ENCODE measurements at regions not wholly inside any gene's neighbourhood (a gene's known extent, or its start where the extent isn't known, plus 50 kb on each side); places are given as distances from the start of the nearest gene placed in this dataset.
A peak's percentile ranks its signal among the peaks of the same experiment; 100 is the strongest.

DNA sequence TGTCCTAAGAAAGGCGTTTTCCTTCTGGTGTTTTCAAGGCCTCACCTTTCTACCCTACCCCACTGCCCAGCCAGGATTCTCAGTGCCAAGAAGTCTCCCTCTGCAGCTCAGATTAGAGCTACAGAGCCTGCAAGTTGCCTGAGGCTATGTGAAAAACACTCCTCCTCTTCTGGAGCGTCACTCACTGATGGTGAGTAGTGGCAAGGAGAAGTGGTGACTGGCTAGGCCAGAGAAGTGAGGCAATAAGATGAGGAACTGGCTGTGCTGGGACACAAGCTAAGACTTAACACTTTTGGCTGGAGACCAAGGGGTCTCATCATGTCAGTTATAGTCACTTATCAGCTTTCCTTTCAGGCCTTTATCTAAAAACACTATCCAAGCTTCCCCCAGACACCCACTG is 86.7 kb upstream of the PRKAR2B start:
- no peak for DNase-seq

DNA sequence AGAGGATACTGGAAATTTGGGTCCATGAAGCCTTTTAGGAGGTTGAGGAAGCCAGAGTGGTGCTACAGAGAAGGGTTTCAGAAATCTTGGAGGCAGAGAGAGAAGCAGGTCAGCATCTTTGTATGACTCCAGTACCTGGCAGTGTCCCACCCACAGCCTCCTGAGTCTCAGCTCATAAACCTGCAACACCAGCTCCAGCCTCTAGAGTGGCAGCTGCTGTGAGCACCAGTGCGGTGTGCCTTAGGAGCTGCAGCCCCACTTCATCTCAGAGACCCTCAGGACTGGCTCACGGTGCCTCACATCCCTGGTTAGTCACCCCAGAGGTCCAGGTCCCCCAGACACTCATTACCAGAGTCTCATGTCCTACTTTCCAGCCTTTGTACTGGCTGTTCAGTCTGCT is 84.8 kb upstream of the PRKAR2B start:
- DNase-seq = no peak

DNA sequence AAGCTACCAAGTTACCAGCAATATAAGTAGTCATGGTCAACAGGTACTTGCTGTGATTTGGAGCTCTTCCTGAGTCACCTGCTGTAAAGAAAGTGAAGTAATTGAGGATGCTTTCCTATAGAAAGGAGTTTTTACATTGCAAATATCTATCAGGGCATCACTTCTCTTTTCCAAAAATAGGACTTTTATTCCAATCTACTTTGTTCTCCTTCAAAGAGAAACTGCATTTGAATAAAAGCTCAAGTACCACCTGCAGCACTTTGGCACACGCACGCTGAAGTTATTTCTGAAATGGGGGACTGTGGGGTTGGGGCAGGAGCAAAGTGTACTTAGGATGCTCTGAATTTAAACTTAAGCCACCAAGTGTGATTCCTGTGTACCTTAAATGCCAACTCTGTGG is 81.8 kb upstream of the PRKAR2B start:
- no peak for DNase-seq

DNA sequence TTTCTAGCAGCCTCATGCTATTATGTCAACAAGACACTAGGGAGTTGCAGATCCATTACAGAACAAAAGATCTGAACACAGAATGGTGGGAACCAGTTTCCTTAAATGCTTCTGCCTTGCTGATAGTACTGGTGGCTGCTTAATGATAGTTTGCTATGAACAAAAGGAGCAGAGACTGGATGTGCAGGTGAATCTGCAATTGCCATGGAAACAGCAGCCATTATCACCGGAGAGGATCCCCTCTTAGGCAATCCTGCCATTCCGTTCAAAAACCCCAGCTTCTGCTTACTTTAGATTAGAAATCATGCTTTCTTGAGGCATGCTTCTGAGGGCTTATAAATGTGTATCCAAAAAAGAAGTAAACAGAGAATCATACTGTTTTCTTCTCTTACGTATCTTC is 80.0 kb upstream of the PRKAR2B start:
- no peak for DNase-seq

DNA sequence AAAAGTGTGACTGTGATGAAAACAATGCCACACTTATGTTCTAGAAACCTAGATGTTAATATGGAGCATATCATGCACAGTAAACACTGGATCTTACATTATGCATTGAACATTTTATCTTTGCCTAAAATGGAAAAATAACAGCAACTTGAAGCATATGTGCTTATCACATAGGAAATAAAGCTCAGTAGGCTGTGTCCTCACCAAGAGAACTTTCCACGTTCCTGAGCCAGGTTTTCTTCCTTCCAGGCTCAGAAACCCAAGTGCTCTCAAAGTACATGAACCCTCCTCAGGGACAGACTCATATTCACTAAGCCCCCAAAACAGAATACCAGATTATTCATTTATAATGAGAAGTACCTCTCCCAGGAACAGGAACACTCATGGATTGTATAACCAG is 79.4 kb upstream of the PRKAR2B start:
- peak; percentile 61 for DNase-seq

DNA sequence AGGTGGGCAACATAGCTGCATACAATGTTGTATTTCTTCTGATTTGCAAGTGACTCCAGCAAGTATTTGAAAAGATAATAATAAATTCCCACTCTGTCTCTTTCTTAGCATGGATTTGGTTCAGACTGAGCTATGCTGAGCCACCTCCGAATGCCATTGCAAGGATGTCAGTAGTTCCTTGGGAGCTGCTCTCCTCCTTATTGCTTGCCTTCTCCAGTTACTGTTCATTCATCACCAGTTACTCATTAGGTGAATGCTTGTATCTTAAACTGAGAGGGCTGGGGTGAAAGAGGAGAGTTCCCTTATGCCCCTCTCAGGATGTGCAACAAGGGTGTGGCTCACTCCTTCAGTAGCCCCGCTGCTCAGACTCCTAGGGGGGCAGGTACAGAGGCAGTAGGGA is 78.4 kb upstream of the PRKAR2B start:
- no peak for DNase-seq

DNA sequence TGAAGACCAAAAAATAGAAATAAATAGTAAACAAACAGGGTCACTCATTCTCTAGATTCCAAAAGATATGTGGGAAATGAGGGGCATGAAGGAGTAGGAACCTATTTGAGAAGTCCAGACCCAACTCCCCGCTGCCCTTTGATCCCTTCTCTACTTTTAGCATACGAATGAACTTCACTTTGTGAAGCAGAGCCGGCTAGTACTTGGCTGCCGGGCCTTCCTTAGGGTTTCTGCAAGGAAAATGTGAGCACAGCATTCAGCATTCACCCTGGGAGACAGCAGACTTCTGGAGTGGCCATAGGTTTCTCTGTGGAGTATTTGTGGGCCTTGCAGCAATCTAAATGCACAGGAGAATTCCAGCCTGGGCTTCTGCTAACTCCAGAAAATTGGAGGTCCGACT is 76.3 kb upstream of the PRKAR2B start:
- no peak for DNase-seq

DNA sequence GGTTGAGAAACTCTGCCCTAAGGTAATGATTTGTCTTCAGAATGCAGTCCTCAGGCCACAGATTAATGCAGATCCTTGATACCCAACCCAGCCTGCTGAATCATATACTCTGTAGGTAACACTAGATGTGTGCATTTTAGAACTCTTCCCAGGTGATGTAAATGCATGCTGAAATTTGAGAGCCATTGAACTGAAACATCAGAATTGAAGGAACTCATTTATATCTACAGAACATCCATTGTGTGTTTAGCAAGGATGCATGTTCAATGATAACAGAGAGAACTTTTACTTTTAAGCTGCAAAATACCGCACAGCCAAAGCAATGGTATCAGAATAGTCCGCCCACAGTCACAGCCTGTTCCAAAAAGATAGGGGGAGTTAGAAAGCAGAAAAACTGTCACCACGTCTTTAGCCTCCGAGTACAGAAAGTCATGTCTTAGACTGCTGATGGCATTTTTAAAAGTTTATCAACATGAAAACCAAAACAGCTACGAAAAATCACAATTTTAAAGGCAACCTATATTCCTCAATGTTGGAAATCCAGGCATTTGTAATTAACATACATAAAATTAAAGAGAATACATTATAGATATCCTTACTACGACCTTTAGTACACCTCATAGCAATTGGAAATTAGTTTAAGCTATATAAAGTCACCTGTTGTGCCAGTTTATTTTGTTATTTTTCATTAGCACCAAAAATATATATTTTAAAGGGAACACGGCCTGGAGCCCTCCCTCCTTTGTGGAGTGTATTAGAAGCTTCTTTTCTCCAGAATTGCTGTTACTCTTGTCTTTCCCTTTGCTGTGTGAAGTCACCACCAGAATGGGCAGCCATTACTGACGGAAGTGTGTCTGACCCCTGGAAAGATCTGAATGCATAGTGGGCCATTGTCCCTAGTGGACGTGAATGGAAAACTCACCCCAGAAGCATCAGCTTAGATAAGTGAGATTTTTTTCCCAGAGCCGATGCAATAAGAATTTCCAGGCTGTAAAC is 65.8 kb upstream of the PRKAR2B start:
- no peak for DNase-seq

DNA sequence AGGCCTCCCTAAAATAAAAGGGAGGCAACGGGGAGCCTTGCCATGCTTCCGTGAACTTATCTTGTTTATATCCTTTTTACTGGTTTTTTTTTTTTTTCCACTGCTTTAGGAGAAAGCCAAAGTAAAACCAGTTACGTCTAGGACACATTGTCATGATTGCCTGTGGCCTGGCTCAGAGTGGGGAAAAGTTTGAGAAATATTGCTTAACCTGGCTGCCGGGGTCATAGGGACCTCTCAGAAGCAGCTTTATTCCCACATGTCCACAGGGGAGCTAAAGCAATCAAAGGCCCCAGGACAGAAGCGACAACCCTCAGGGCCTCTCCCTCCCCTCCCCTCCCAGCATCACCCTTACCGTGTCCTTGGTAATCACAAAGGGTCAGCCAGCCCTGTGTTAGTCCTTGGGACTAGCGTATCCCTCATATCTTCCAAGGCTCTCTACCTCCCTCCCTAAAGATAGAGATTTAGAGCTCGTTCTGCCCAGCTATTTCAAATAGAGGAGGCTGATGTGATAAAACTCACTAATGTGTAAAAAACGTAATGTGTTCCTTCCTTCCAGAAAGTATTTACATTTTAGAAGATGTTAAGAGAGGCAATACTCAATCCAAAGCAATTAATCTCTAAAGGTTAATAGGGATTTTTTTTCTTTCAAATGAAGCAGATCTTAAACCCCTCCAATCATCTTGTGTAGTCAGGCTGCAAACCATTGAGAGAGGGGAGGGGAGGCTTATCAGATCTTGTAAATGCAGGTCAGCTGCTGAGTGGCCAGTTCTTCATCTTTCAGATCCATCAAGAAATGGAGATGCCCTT is 64.8 kb upstream of the PRKAR2B start:
- DNase-seq = no peak

DNA sequence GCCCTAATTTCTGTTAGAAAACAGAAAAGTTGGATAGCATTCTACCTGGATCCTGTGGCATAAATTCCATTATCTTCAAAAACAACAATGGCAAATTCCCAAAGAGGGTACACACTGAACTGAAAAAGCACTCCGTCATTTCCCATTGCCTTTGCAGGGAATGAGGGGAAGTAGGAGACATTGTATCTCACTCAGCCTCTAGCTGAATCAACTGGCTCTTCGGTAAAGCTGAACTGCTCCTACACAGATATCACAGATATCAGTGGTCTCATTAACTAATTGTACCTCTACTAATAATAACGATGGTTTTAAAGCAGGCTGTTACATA is 64.2 kb upstream of the PRKAR2B start:
- no peak for DNase-seq

DNA sequence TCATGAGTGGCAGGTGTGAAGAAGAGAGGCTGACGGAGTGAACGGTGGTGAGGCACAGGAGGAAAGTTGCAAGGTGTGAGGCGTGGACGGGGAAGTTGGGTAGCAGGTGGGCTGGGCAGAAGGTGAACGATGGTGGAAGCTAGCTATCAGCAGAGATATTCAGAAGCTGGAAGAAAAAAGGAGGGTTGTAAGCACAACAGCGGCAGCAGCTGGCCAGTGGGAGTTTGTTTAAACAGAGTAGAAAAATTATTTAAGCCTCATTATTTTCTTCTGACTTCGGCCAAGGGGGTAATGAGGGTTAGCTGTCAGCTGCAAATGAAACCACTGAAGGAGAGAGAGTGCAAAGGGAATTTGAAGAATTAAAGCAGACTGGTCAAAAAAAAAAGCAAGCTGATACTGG is 62.1 kb upstream of the PRKAR2B start:
- DNase-seq = no peak

DNA sequence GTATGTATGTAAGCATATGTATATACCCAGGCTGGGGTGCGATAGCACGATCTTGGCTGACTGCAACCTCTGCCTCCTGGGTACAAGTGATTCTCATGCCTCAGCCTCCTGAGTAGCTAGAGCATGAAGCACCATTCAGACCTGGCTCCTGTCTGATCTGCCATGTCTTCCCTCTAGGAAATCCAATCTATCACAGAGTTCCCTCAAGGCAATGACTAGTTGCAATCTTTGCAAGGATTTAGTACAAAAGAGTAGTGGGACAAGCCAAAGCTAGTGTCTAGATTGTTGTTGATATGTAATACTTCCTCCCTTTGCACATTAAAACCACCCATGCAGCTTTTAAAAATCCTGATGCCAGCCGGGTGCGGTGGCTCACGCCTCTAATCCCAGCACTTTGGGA is 60.5 kb upstream of the PRKAR2B start:
- no peak for DNase-seq

DNA sequence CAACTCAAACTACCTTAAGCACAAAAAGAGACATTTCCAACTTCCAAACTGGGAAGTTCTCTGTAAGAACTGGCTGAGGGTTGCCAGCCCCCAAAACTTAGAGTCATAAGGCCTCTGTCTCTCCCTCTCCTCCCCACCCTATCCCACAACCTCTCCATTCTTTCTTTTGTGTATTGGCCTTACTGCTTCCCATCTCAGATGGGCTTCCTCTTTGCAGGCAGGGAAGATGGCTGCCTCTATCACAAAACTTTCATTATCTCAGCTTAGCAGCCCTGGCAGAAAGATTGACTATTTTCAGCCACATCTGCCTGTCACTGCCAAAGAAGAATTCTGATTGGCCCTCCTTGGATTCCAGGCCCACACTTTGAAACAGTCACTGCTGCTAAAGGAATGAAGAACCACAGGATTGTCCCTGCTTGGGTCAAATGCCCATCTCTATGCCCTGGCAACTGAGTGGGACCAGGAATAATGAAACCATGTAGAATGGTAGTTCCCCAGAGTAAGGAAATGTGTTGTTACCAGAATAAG is 58.0 kb upstream of the PRKAR2B start:
- DNase-seq = no peak

DNA sequence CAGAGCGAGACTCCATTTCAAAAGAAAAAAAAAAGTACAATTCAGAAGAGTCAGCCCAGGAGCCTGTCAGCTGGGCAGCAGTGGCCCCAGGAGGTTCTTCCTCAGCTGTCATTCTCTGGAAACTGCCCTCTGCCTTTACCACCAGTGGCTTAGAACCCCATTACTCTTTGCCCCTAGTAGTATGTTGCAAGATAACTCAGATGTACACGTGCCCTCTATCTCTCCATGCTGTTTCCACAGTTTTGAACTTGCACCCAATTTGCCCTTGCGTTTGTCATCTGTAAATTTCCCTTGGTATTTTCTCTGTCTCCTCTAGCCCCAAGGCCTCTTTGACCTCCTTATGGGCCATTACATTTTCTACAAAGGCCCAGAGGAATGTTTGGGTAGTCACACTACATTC is 56.7 kb upstream of the PRKAR2B start:
- no peak for DNase-seq

DNA sequence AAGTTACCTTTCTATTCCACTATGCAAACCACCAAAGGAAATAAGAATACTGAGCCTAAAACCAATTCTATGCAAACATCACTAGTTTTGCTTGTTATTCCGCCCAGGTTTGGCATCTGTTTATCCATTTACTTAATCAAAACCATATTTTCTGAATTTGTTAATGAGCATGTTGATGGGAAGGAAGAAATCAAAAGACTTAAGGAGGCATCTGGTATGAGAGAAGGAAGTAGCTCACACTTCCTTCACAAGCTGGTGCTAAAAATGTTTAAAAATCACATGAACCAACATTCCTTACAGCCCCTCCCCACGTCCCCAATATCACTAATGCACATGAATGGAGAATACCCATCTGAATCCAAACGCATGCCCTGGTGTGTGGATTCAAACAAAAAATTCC is 52.0 kb upstream of the PRKAR2B start:
- no peak for DNase-seq

Data from skin of body (tissue), 1 donor.